Smooth muscle cell (in vitro differentiated cells): ENCODE measurements at regions not wholly inside any gene's neighbourhood (a gene's known extent, or its start where the extent isn't known, plus 50 kb on each side); places are given as distances from the start of the nearest gene placed in this dataset.

ENCODE experiments used
- DNase-seq: peaks from one replicate; lab custom pipeline; 2025; ENCODE audit not compliant: unreplicated experiment; lab: John Stamatoyannopoulos, UW
- H2AFZ ChIP-seq: fragments of 200-600 bp; sonication (generic); 2 replicates; pipeline ENCODE4 v1.6.0; 2016; ENCODE audit warnings: antibody characterized with exemption, low read depth, mild to moderate bottlenecking
- H3F3A ChIP-seq: fragments of 200-600 bp; sonication (generic); 2 replicates; pipeline ENCODE4 v1.6.0; 2017; ENCODE audit warnings: antibody characterized with exemption, low read depth
- H3K27ac ChIP-seq: fragments of 200-600 bp; sonication (generic); 2 replicates; pipeline ENCODE4 v1.5.1; 2016; ENCODE audit warnings: low read depth, mild to moderate bottlenecking
- H3K27me3 ChIP-seq: fragments of 200-600 bp; sonication (generic); 2 replicates; pipeline ENCODE4 v1.6.1; 2016; ENCODE audit warnings: low read depth, mild to moderate bottlenecking
- H3K36me3 ChIP-seq: fragments of 200-600 bp; sonication (generic); 2 replicates; pipeline ENCODE4 v1.5.1; 2016; ENCODE audit warnings: low read depth
- H3K4me1 ChIP-seq: fragments of 200-600 bp; sonication (generic); 2 replicates; pipeline ENCODE4 v1.5.1; 2016; ENCODE audit warnings: low read depth
- H3K4me2 ChIP-seq: fragments of 200-600 bp; sonication (generic); 2 replicates; pipeline ENCODE4 v1.6.0; 2016; ENCODE audit warnings: mild to moderate bottlenecking
- H3K4me3 ChIP-seq: fragments of 200-600 bp; sonication (generic); 2 replicates; pipeline ENCODE4 v1.5.1; 2016; ENCODE audit warnings: mild to moderate bottlenecking
- H3K79me2 ChIP-seq: fragments of 200-600 bp; sonication (generic); 2 replicates; pipeline ENCODE4 v1.6.0; 2016; ENCODE audit warnings: low read depth, mild to moderate bottlenecking
- H3K9ac ChIP-seq: fragments of 200-600 bp; sonication (generic); 2 replicates; pipeline ENCODE4 v1.6.0; 2016; ENCODE audit warnings: low read depth
- H3K9me3 ChIP-seq: fragments of 200-600 bp; sonication (generic); replicated peaks from 2 replicates; pipeline ENCODE4 v1.5.1; 2016; ENCODE audit warnings: low read depth
- H4K20me1 ChIP-seq: fragments of 200-600 bp; sonication (generic); 2 replicates; pipeline ENCODE4 v1.6.0; 2016; ENCODE audit warnings: low read depth
- WGBS: methylation state at CpG from one replicate; pipeline ENCODE4 v1.1.7; 2016; ENCODE audit warnings: low lambda C conversion rate; 5-methylcytosine and 5-hydroxymethylcytosine counted together
- TF ChIP-seq, protein P1 (sequence below): fragments of 200-600 bp; sonication (generic); IDR thresholded peaks from 2 replicates; pipeline ENCODE4 v1.5.1; 2017; ENCODE audit warnings: borderline replicate concordance, mild to moderate bottlenecking, antibody characterized with exemption; ENCODE audit not compliant: insufficient read depth, poor library complexity, severe bottlenecking

GRCh38 chr5:25029004-25029403 lies 384.2 kb upstream of the CDH10 start:
- TF ChIP-seq, protein P1, sequence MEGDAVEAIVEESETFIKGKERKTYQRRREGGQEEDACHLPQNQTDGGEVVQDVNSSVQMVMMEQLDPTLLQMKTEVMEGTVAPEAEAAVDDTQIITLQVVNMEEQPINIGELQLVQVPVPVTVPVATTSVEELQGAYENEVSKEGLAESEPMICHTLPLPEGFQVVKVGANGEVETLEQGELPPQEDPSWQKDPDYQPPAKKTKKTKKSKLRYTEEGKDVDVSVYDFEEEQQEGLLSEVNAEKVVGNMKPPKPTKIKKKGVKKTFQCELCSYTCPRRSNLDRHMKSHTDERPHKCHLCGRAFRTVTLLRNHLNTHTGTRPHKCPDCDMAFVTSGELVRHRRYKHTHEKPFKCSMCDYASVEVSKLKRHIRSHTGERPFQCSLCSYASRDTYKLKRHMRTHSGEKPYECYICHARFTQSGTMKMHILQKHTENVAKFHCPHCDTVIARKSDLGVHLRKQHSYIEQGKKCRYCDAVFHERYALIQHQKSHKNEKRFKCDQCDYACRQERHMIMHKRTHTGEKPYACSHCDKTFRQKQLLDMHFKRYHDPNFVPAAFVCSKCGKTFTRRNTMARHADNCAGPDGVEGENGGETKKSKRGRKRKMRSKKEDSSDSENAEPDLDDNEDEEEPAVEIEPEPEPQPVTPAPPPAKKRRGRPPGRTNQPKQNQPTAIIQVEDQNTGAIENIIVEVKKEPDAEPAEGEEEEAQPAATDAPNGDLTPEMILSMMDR: no peak
- DNase-seq: no peak
- Histone ChIP-seq H3K9me3 (no peaks in the 10 kb centered on the region), H3K4me1 (no peaks in the 10 kb centered on the region), H4K20me1 (no peaks in the 10 kb centered on the region), H3K4me3 (no peak overlapping the region), H3K9ac (no peak overlapping the region), H3K79me2 (no peaks in the 10 kb centered on the region), H3K27me3 (no peaks in the 10 kb centered on the region), H3K36me3 (no peaks in the 10 kb centered on the region), H3K27ac (no peak overlapping the region), H3K4me2 (no peak overlapping the region), H2AFZ (no peak overlapping the region), H3F3A (no peaks in the 10 kb centered on the region)

DNA sequence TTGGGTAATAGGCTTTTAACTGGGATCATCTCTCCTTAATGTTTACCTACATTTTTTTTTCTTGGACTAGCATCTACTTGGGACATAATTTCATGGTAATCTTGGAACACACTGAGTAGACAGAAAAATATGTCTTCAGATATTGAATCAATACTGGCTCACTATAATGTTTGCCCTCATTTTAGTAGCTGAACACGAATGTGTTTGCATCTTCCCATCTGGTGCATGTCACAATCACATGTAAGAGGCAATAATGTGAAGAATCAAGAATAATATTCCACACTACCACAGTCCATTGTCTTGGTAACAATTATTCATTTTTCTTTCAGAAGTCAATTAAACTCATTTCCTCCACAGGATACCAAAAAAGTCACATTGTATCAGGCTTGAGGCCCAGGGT lies 382.7 kb upstream of the CDH10 start:
- no peak overlapping the region for H3K9ac ChIP-seq
- no peak overlapping the region for H3K27ac ChIP-seq
- H3K4me2 ChIP-seq: no peak overlapping the region
- H3K27me3 ChIP-seq: no peaks in the 10 kb centered on the region
- no peaks in the 10 kb centered on the region for H3K36me3 ChIP-seq
- WGBS: 90% methylated on average over 1 of the region's 1 CpG
- H4K20me1 ChIP-seq: no peaks in the 10 kb centered on the region
- no peak overlapping the region for H3K4me3 ChIP-seq
- no peak overlapping the region for H2AFZ ChIP-seq
- no peaks in the 10 kb centered on the region for H3K79me2 ChIP-seq
- TF ChIP-seq, protein P1: no peak
- H3K9me3 ChIP-seq: no peaks in the 10 kb centered on the region
- no peaks in the 10 kb centered on the region for H3F3A ChIP-seq
- no peak for DNase-seq
- no peaks in the 10 kb centered on the region for H3K4me1 ChIP-seq

- H3K4me1 ChIP-seq: no peaks in the 10 kb centered on the region
- TF ChIP-seq, protein P1: no peak
- DNase-seq: no peak
- no peaks in the 10 kb centered on the region for H3K79me2 ChIP-seq
- H3K4me3 ChIP-seq: no peak overlapping the region
- no peak overlapping the region for H3K27ac ChIP-seq
- WGBS: 83% methylated on average over 2 of the region's 2 CpGs
- no peaks in the 10 kb centered on the region for H4K20me1 ChIP-seq
- H3K4me2 ChIP-seq: no peak overlapping the region
- H3K9me3 ChIP-seq: no peaks in the 10 kb centered on the region
- H3K27me3 ChIP-seq: no peaks in the 10 kb centered on the region
- no peaks in the 10 kb centered on the region for H3F3A ChIP-seq
- no peak overlapping the region for H3K9ac ChIP-seq
- no peak overlapping the region for H2AFZ ChIP-seq
- no peaks in the 10 kb centered on the region for H3K36me3 ChIP-seq
Measured at GRCh38 chr5:25027061-25027460, 382.3 kb upstream of the CDH10 start.

- WGBS: 96% methylated on average over 4 of the region's 4 CpGs
- H3K4me3 ChIP-seq: no peak overlapping the region
Measured at GRCh38 chr5:25025831-25026230, 381.1 kb upstream of the CDH10 start.

More at GRCh38 chr5:25025831-25026230, 381.1 kb upstream of the CDH10 start:
- no peaks in the 10 kb centered on the region for H3K9me3 ChIP-seq
- no peak overlapping the region for H3K9ac ChIP-seq
- DNase-seq: no peak
- H3K4me2 ChIP-seq: no peak overlapping the region
- H3K27me3 ChIP-seq: no peaks in the 10 kb centered on the region
- no peak overlapping the region for H2AFZ ChIP-seq
- no peaks in the 10 kb centered on the region for H4K20me1 ChIP-seq
- no peak overlapping the region for H3K27ac ChIP-seq
- H3K4me1 ChIP-seq: peaks cover 4% of the 10 kb centered on the region
- no peaks in the 10 kb centered on the region for H3K79me2 ChIP-seq
- no peaks in the 10 kb centered on the region for H3K36me3 ChIP-seq
- TF ChIP-seq, protein P1: no peak
- H3F3A ChIP-seq: no peaks in the 10 kb centered on the region
